PC-9 (cell line): ENCODE measurements at regions not wholly inside any gene's neighbourhood (a gene's known extent, or its start where the extent isn't known, plus 50 kb on each side); places are given as distances from the start of the nearest gene placed in this dataset.

ENCODE experiments used
- BruUV-seq: library from RNA; stranded (reverse); fragments of 400-500 nt; replicated peaks from 2 replicates; lab custom pipeline; 2021; lab: Mats Ljungman, UMichigan
- CTCF ChIA-PET: fragments of 300-600 bp; sonication (Branson Sonifier 250); formaldehyde crosslinking; loops from one replicate; lab custom pipeline; 2022; ENCODE audit warnings: antibody characterized with exemption; lab: Charles Lee
- POLR2A ChIA-PET: fragments of 300-600 bp; sonication (Branson Sonifier 250); formaldehyde crosslinking; loops from one replicate; lab custom pipeline; 2022; ENCODE audit warnings: antibody characterized with exemption; ENCODE audit not compliant: unreplicated experiment; lab: Charles Lee
- DNase-seq, 2 experiments: peaks; one replicate each; pipeline versions ENCODE4 v3.0.0 to v3.0.0-alpha.2; 2015 to 2022; ENCODE audit warnings: mixed read lengths in 1 of 2
- H2AFZ ChIP-seq: fragments of 200-600 bp; sonication (generic); 2 replicates; pipeline ENCODE4 v1.8.1; 2017; ENCODE audit warnings: antibody characterized with exemption
- H3F3A ChIP-seq: fragments of 200-600 bp; sonication (generic); 2 replicates; pipeline ENCODE4 v1.8.1; 2017; ENCODE audit warnings: antibody characterized with exemption, mild to moderate bottlenecking, low read depth; ENCODE audit not compliant: insufficient read depth
- H3K27ac ChIP-seq: fragments of 200-600 bp; sonication (generic); 2 replicates; pipeline ENCODE4 v1.6.1; 2016; ENCODE audit warnings: mixed run types
- H3K27me3 ChIP-seq: fragments of 200-600 bp; sonication (generic); 2 replicates; pipeline ENCODE4 v1.6.1; 2016; ENCODE audit warnings: low read depth, mixed run types; ENCODE audit not compliant: insufficient read depth
- H3K36me3 ChIP-seq: fragments of 200-600 bp; sonication (generic); 2 replicates; pipeline ENCODE4 v1.6.1; 2016; ENCODE audit warnings: low read depth, mixed run types
- H3K4me1 ChIP-seq: fragments of 200-600 bp; sonication (generic); replicated peaks from 2 replicates; pipeline ENCODE4 v1.6.1; 2016; ENCODE audit warnings: mixed run types; ENCODE audit not compliant: insufficient read depth
- H3K4me2 ChIP-seq: fragments of 200-600 bp; sonication (generic); 2 replicates; pipeline ENCODE4 v1.6.1; 2017; ENCODE audit warnings: mixed run types
- H3K4me3 ChIP-seq: fragments of 200-600 bp; sonication (generic); 2 replicates; pipeline ENCODE4 v1.6.1; 2016; ENCODE audit warnings: mixed run types
- H3K79me2 ChIP-seq: fragments of 200-600 bp; sonication (generic); 2 replicates; pipeline ENCODE4 v1.6.1; 2017; ENCODE audit warnings: low read depth, mixed run types
- H3K9me2 ChIP-seq: fragments of 200-600 bp; sonication (generic); 2 replicates; pipeline ENCODE4 v1.8.1; 2017; ENCODE audit warnings: mild to moderate bottlenecking; ENCODE audit not compliant: insufficient read depth
- H3K9me3 ChIP-seq: fragments of 200-600 bp; sonication (generic); 2 replicates; pipeline ENCODE4 v1.8.1; 2016; ENCODE audit warnings: low read depth; ENCODE audit not compliant: insufficient read depth
- H4K20me1 ChIP-seq: fragments of 200-600 bp; sonication (generic); 2 replicates; pipeline ENCODE4 v1.8.1; 2017; ENCODE audit not compliant: insufficient read depth
- CTCF ChIP-seq: fragments of 200-600 bp; sonication (generic); conservative IDR thresholded peaks from 2 replicates; pipeline ENCODE4 v1.6.1; 2017; ENCODE audit warnings: mixed run types, antibody characterized with exemption, mild to moderate bottlenecking, moderate library complexity
- EZH2 ChIP-seq: fragments of 200-600 bp; sonication (generic); IDR thresholded peaks from 2 replicates; pipeline ENCODE4 v1.8.0; 2017; ENCODE audit warnings: antibody characterized with exemption, low read depth
- intact Hi-C: fragments of 100-400 bp; cut with micrococcal nuclease; formaldehyde crosslinking; loops from one replicate; pipeline ENCODE4 v1.10.0; 2022; ENCODE audit not compliant: unreplicated experiment

GRCh38 chr3:187465503-187465902 is 97.3 kb downstream of the RTP4 start:
- CTCF ChIA-PET: no interaction called here
- intact Hi-C loops: no loop called here

GRCh38 chr3:187464682-187465081 is 96.5 kb downstream of the RTP4 start:
- POLR2A ChIA-PET: no interaction called here
- Histone ChIP-seq H3K9me2 (no peaks in the 10 kb centered on the region), H3K9me3 (no peaks in the 10 kb centered on the region), H3K79me2 (no peaks in the 10 kb centered on the region), H2AFZ (no peak overlapping the region), H3K36me3 (no peaks in the 10 kb centered on the region), H3K4me2 (no peak overlapping the region), H3K27ac (no peak overlapping the region), H3K27me3 (peaks cover 22% of the 10 kb centered on the region; the same call in 1 of the 2 replicates), H3F3A (no peaks in the 10 kb centered on the region), H4K20me1 (no peaks in the 10 kb centered on the region), H3K4me1 (no peaks in the 10 kb centered on the region), H3K4me3 (no peak overlapping the region)
- BruUV-seq: no TSS peak
- intact Hi-C loops: no loop called here
- CTCF ChIA-PET: no interaction called here
- TF ChIP-seq EZH2 (no peak), CTCF (no peak)
- no peak for DNase-seq

More at GRCh38 chr3:187465503-187465902, 97.3 kb downstream of the RTP4 start:
- no peaks in the 10 kb centered on the region for H3K9me2 ChIP-seq
- H3K27ac ChIP-seq: no peak overlapping the region
- peaks cover 18% of the 10 kb centered on the region; the same call in 1 of the 2 replicates for H3K27me3 ChIP-seq
- H3K4me3 ChIP-seq: no peak overlapping the region
- no peaks in the 10 kb centered on the region for H3K9me3 ChIP-seq
- BruUV-seq: no TSS peak
- POLR2A ChIA-PET: interaction anchor here (0.6 kb wide), 1 partner anchor 66 kb away, joined by 5 read pairs; no protein-coding TSS in a partner anchor
- H3K36me3 ChIP-seq: no peaks in the 10 kb centered on the region
- H4K20me1 ChIP-seq: no peaks in the 10 kb centered on the region
- H2AFZ ChIP-seq: no peak overlapping the region
- TF ChIP-seq EZH2 (no peak), CTCF (no peak)
- no peak for DNase-seq
- no peak overlapping the region for H3K4me2 ChIP-seq
- no peaks in the 10 kb centered on the region for H3F3A ChIP-seq
- H3K4me1 ChIP-seq: no peaks in the 10 kb centered on the region
- H3K79me2 ChIP-seq: no peaks in the 10 kb centered on the region

- no peaks in the 10 kb centered on the region for H3K79me2 ChIP-seq
- H3K4me2 ChIP-seq: no peak overlapping the region
- no peaks in the 10 kb centered on the region for H4K20me1 ChIP-seq
- peaks cover 51% of the 10 kb centered on the region for H3K27me3 ChIP-seq
- H3K9me2 ChIP-seq: no peaks in the 10 kb centered on the region
- no TSS peak for BruUV-seq
- TF ChIP-seq CTCF: no peak
- no peak for TF ChIP-seq EZH2
- no peak overlapping the region for H3K4me3 ChIP-seq
- H3K9me3 ChIP-seq: no peaks in the 10 kb centered on the region
- H3K36me3 ChIP-seq: no peaks in the 10 kb centered on the region
- ChIA-PET POLR2A (no interaction called here), CTCF (no interaction called here)
- no peak overlapping the region for H2AFZ ChIP-seq
- DNase-seq: no peak
- no peak overlapping the region for H3K27ac ChIP-seq
- no peaks in the 10 kb centered on the region for H3F3A ChIP-seq
- intact Hi-C loops: no loop called here
- no peaks in the 10 kb centered on the region for H3K4me1 ChIP-seq
These were observed 90.7 kb downstream of the RTP4 start for GRCh38 chr3:187458921-187459320.
